HCT116 (cell line): ENCODE measurements at regions not wholly inside any gene's neighbourhood (a gene's known extent, or its start where the extent isn't known, plus 50 kb on each side); places are given as distances from the start of the nearest gene placed in this dataset.

Experiments used
- CEBPB ChIP-seq: IDR thresholded peaks from 2 replicates; pipeline ENCODE4 v1.6.1; 2012; ENCODE audit warnings: low read depth
- EZH2 ChIP-seq: fragments of 200-600 bp; sonication (generic); IDR thresholded peaks from 2 replicates; pipeline ENCODE4 v1.6.1; 2017; ENCODE audit warnings: antibody characterized with exemption, mixed run types
- EZH2phosphoT487 ChIP-seq: fragments of 200-600 bp; IDR thresholded peaks from 2 replicates; pipeline ENCODE4 v1.6.1; 2018; ENCODE audit warnings: antibody characterized with exemption, borderline replicate concordance
- JUND ChIP-seq: IDR thresholded peaks from 2 replicates; pipeline ENCODE4 v1.6.1; 2012
- POLR2A ChIP-seq: IDR thresholded peaks from 2 replicates; pipeline ENCODE4 v1.7.0; 2011; ENCODE audit warnings: borderline replicate concordance; ENCODE audit not compliant: insufficient read depth, insufficient read length; ENCODE audit errors: extremely low read depth
- POLR2AphosphoS5 ChIP-seq: IDR thresholded peaks from 2 replicates; pipeline ENCODE4 v1.6.1; 2011; ENCODE audit warnings: mild to moderate bottlenecking, low read depth, low read length, moderate library complexity
- YY1 ChIP-seq: IDR thresholded peaks from 2 replicates; pipeline ENCODE4 v1.6.1; 2011; ENCODE audit warnings: low read length, low read depth, moderate library complexity, mild to moderate bottlenecking; ENCODE audit not compliant: insufficient replicate concordance; ENCODE audit errors: extremely low read depth
- TF ChIP-seq, protein P1 (sequence below), 3 experiments: fragments of 200-600 bp in 1 of 3; sonication (generic) in 1 of 3; IDR thresholded peaks in 2 of 3; conservative IDR thresholded peaks in 1 of 3; 2 replicates each; pipeline ENCODE4 v1.5.1; 2012 to 2017; ENCODE audit warnings: low read depth in 2 of 3, low read length in 2 of 3, antibody characterized with exemption in 1 of 3, borderline replicate concordance in 1 of 3, control low read depth in 1 of 3, mild to moderate bottlenecking in 1 of 3, mixed read lengths in 1 of 3, mixed run types in 1 of 3, moderate library complexity in 1 of 3; ENCODE audit not compliant: insufficient read depth in 1 of 3
- TF ChIP-seq, protein P2 (sequence below): IDR thresholded peaks from 2 replicates; pipeline ENCODE4 v1.6.1; 2012
- TF ChIP-seq, protein P3 (sequence below): IDR thresholded peaks from 2 replicates; pipeline ENCODE4 v1.6.1; 2011; ENCODE audit warnings: mild to moderate bottlenecking, low read length, moderate library complexity; ENCODE audit not compliant: insufficient replicate concordance; ENCODE audit errors: extremely low read depth
- TF ChIP-seq, protein P4 (sequence below): IDR thresholded peaks from 2 replicates; pipeline ENCODE4 v1.6.1; 2012; ENCODE audit warnings: low read depth

DNA sequence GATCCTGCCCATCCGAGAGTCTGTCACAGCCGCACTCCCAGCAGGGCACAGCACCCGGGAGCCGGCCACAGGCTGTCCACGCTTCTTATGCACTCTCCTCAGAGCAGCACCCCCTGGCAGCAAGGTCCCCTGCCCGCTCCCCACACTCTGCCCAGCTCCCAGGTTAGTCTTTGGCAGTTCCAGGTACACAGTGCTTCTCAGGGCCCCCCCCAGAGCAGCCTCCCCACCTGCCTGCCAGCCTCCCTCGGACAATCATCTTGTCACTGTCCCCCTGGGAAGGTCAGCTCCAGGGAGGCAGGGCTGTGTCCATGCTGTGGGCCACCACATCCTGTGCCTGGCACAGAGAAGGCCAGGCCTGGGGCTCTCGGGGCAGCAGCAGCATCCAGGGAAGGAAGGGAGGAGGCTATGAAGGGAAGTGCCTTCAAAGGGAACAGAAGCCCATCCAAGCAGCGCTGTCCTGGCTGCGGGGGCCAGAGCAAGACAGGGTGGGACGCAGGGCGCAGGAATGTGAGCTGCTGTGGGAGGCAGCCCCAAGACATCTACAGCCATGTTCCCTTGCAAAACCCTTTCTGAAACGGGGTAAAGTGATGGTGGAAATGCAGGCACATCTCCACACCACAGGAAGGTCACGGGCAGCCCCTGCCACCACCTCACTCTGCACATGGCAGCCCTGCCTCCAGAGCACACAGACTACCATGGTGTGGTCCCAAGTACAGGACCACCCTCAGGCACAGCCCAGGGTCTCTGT lies 68.6 kb upstream of the ADAMTS2 start:
- TF ChIP-seq, protein P1, sequence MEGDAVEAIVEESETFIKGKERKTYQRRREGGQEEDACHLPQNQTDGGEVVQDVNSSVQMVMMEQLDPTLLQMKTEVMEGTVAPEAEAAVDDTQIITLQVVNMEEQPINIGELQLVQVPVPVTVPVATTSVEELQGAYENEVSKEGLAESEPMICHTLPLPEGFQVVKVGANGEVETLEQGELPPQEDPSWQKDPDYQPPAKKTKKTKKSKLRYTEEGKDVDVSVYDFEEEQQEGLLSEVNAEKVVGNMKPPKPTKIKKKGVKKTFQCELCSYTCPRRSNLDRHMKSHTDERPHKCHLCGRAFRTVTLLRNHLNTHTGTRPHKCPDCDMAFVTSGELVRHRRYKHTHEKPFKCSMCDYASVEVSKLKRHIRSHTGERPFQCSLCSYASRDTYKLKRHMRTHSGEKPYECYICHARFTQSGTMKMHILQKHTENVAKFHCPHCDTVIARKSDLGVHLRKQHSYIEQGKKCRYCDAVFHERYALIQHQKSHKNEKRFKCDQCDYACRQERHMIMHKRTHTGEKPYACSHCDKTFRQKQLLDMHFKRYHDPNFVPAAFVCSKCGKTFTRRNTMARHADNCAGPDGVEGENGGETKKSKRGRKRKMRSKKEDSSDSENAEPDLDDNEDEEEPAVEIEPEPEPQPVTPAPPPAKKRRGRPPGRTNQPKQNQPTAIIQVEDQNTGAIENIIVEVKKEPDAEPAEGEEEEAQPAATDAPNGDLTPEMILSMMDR (IDR thresholded peaks at IDR 0.05 in 2 of 3, conservative IDR thresholded peaks at IDR 0.05 in 1 of 3; ENCODE audit: borderline replicate concordance in 1 of 3, insufficient read depth in 1 of 3, low read depth in 2 of 3, low read length in 2 of 3) = no peak
- TF ChIP-seq EZH2phosphoT487 (no peak), JUND (no peak), POLR2A (no peak), EZH2 (no peak), POLR2AphosphoS5 (no peak), YY1 (no peak), CEBPB (no peak)
- TF ChIP-seq, protein P2, sequence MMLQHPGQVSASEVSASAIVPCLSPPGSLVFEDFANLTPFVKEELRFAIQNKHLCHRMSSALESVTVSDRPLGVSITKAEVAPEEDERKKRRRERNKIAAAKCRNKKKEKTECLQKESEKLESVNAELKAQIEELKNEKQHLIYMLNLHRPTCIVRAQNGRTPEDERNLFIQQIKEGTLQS = no peak
- TF ChIP-seq, protein P3, sequence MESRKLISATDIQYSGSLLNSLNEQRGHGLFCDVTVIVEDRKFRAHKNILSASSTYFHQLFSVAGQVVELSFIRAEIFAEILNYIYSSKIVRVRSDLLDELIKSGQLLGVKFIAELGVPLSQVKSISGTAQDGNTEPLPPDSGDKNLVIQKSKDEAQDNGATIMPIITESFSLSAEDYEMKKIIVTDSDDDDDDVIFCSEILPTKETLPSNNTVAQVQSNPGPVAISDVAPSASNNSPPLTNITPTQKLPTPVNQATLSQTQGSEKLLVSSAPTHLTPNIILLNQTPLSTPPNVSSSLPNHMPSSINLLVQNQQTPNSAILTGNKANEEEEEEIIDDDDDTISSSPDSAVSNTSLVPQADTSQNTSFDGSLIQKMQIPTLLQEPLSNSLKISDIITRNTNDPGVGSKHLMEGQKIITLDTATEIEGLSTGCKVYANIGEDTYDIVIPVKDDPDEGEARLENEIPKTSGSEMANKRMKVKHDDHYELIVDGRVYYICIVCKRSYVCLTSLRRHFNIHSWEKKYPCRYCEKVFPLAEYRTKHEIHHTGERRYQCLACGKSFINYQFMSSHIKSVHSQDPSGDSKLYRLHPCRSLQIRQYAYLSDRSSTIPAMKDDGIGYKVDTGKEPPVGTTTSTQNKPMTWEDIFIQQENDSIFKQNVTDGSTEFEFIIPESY = no peak
- TF ChIP-seq, protein P4, sequence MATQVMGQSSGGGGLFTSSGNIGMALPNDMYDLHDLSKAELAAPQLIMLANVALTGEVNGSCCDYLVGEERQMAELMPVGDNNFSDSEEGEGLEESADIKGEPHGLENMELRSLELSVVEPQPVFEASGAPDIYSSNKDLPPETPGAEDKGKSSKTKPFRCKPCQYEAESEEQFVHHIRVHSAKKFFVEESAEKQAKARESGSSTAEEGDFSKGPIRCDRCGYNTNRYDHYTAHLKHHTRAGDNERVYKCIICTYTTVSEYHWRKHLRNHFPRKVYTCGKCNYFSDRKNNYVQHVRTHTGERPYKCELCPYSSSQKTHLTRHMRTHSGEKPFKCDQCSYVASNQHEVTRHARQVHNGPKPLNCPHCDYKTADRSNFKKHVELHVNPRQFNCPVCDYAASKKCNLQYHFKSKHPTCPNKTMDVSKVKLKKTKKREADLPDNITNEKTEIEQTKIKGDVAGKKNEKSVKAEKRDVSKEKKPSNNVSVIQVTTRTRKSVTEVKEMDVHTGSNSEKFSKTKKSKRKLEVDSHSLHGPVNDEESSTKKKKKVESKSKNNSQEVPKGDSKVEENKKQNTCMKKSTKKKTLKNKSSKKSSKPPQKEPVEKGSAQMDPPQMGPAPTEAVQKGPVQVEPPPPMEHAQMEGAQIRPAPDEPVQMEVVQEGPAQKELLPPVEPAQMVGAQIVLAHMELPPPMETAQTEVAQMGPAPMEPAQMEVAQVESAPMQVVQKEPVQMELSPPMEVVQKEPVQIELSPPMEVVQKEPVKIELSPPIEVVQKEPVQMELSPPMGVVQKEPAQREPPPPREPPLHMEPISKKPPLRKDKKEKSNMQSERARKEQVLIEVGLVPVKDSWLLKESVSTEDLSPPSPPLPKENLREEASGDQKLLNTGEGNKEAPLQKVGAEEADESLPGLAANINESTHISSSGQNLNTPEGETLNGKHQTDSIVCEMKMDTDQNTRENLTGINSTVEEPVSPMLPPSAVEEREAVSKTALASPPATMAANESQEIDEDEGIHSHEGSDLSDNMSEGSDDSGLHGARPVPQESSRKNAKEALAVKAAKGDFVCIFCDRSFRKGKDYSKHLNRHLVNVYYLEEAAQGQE = no peak
